SU-DHL-6 (cell line): ENCODE measurements at regions not wholly inside any gene's neighbourhood (a gene's known extent, or its start where the extent isn't known, plus 50 kb on each side); places are given as distances from the start of the nearest gene placed in this dataset.

Experiments used
- CTCF ChIP-seq: fragments of 200-600 bp; sonication (generic); IDR thresholded peaks from one replicate; pipeline ENCODE4 v1.5.1; 2017; ENCODE audit warnings: antibody characterized with exemption, mild to moderate bottlenecking, low read length, moderate library complexity; ENCODE audit not compliant: insufficient read depth, poor library complexity, severe bottlenecking
- EZH2phosphoT487 ChIP-seq: fragments of 200-600 bp; sonication (generic), shearing (Covaris generic); conservative IDR thresholded peaks from 2 replicates; pipeline ENCODE4 v1.6.1; 2018; ENCODE audit warnings: mild to moderate bottlenecking, antibody characterized with exemption, low read length, moderate library complexity, mixed read lengths

- no peak for TF ChIP-seq CTCF
- no peak for TF ChIP-seq EZH2phosphoT487
Measured at GRCh38 chr12:5227708-5228373, 184.2 kb downstream of the KCNA5 start.
